Lower leg skin (tissue), 3 donors: ENCODE measurements at regions not wholly inside any gene's neighbourhood (a gene's known extent, or its start where the extent isn't known, plus 50 kb on each side); places are given as distances from the start of the nearest gene placed in this dataset.

ENCODE experiments used
- CTCF ChIP-seq, 3 donors: fragments of 450-650 bp; IDR thresholded peaks; one replicate each; pipeline ENCODE4 v1.5.1; 2016; ENCODE audit warnings: antibody characterized with exemption in 3 of 3, mild to moderate bottlenecking in 3 of 3, moderate library complexity in 2 of 3
- POLR2A ChIP-seq, 2 donors: fragments of 450-650 bp; IDR thresholded peaks; one replicate each; pipeline ENCODE4 v1.6.1; 2016 to 2017; ENCODE audit warnings: antibody characterized with exemption in 2 of 2, mild to moderate bottlenecking in 1 of 2, moderate library complexity in 1 of 2

- TF ChIP-seq CTCF (IDR thresholded peaks at IDR 0.05) (no peak), POLR2A (IDR thresholded peaks at IDR 0.05) (no peak)
These were observed 200.7 kb upstream of the NPY2R start for GRCh38 chr4:155007660-155008176.
